ENCODE measurements at regions not wholly inside any gene's neighbourhood (a gene's known extent, or its start where the extent isn't known, plus 50 kb on each side); places are given as distances from the start of the nearest gene placed in this dataset.

DNA sequence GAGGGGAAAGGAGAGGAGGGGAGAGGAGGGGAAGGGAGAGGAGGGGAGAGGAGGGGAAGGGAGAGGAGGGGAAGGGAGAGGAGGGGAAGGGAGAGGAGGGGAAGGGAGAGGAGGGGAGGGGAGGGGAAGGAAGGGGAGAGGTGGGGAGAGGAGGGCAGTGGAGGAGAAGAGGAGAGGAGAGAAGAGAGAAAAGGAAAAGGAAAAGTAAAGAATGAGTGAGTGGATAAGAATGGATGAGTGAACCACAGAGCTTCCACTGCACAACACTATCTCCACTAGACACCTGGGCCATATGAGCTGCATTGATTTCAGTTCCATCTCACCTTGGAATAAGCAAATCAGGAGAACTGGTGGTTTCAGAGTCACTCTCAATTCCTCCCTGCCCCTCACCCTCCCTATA is 204.1 kb upstream of the TOX3 start:
- ChIA-PET CTCF (no interaction called here), POLR2A (ENCODE audit: unreplicated experiment) (no interaction called here)
- Histone ChIP-seq H3K9me3 (ENCODE audit: insufficient read depth, low read depth) (no peaks in the 10 kb centered on the region), H3K4me2 (no peak overlapping the region), H3F3A (ENCODE audit: insufficient read depth, low read depth) (peaks cover 6% of the 10 kb centered on the region; the same call in 1 of the 2 replicates), H3K4me3 (no peak overlapping the region), H3K9me2 (ENCODE audit: insufficient read depth) (no peaks in the 10 kb centered on the region), H3K27ac (no peak overlapping the region), H3K79me2 (ENCODE audit: low read depth) (no peaks in the 10 kb centered on the region), H3K36me3 (ENCODE audit: low read depth) (no peaks in the 10 kb centered on the region), H4K20me1 (ENCODE audit: insufficient read depth) (no peaks in the 10 kb centered on the region), H3K4me1 (replicated peaks; ENCODE audit: insufficient read depth) (no peaks in the 10 kb centered on the region), H2AFZ (no peak overlapping the region), H3K27me3 (ENCODE audit: insufficient read depth, low read depth) (no peaks in the 10 kb centered on the region)
- no TSS peak for BruUV-seq (replicated peaks)
- no peak for DNase-seq
- TF ChIP-seq, protein P1, sequence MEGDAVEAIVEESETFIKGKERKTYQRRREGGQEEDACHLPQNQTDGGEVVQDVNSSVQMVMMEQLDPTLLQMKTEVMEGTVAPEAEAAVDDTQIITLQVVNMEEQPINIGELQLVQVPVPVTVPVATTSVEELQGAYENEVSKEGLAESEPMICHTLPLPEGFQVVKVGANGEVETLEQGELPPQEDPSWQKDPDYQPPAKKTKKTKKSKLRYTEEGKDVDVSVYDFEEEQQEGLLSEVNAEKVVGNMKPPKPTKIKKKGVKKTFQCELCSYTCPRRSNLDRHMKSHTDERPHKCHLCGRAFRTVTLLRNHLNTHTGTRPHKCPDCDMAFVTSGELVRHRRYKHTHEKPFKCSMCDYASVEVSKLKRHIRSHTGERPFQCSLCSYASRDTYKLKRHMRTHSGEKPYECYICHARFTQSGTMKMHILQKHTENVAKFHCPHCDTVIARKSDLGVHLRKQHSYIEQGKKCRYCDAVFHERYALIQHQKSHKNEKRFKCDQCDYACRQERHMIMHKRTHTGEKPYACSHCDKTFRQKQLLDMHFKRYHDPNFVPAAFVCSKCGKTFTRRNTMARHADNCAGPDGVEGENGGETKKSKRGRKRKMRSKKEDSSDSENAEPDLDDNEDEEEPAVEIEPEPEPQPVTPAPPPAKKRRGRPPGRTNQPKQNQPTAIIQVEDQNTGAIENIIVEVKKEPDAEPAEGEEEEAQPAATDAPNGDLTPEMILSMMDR (conservative IDR thresholded peaks at IDR 0.05), result no peak
- TF ChIP-seq EZH2 (IDR thresholded peaks at IDR 0.05; ENCODE audit: low read depth), result no peak
- intact Hi-C loops (cut with micrococcal nuclease; ENCODE audit: unreplicated experiment), result no loop called here

DNA sequence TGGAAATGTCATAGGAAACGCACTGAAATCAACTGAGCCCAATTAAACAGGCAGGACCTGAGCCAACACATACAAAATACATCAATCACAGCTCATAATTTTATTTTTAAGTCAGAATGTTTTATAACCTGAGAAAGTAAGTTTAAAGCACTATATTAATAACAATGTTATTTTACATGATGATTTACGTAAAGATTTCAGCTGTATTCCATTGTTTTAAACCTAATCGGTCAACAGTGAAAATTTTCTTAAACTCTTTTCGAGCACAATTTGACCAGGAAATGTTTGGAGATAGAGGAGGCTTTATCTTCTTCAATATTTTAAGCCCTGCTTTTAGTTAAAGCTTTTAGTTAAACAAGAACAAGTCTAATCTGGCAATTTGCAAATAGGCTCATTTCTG is 201.8 kb upstream of the TOX3 start:
- Histone ChIP-seq H4K20me1 (ENCODE audit: insufficient read depth) (no peaks in the 10 kb centered on the region), H3K27me3 (ENCODE audit: insufficient read depth, low read depth) (no peaks in the 10 kb centered on the region), H3K4me2 (no peak overlapping the region), H3K9me2 (ENCODE audit: insufficient read depth) (no peaks in the 10 kb centered on the region), H3K4me1 (replicated peaks; ENCODE audit: insufficient read depth) (no peaks in the 10 kb centered on the region), H3K79me2 (ENCODE audit: low read depth) (no peaks in the 10 kb centered on the region), H2AFZ (no peak overlapping the region), H3K9me3 (ENCODE audit: insufficient read depth, low read depth) (no peaks in the 10 kb centered on the region), H3K4me3 (no peak overlapping the region), H3K36me3 (ENCODE audit: low read depth) (no peaks in the 10 kb centered on the region), H3F3A (ENCODE audit: insufficient read depth, low read depth) (no peaks in the 10 kb centered on the region), H3K27ac (no peak overlapping the region)
- intact Hi-C loops (cut with micrococcal nuclease; ENCODE audit: unreplicated experiment), result no loop called here
- POLR2A ChIA-PET (ENCODE audit: unreplicated experiment), result no interaction called here
- no peak for DNase-seq
- CTCF ChIA-PET, result interaction anchor here (0.6 kb wide), 1 partner anchor 616 kb away, joined by 3 read pairs; no protein-coding TSS in a partner anchor
- no peak for TF ChIP-seq EZH2 (IDR thresholded peaks at IDR 0.05; ENCODE audit: low read depth)
- TF ChIP-seq, protein P1 (conservative IDR thresholded peaks at IDR 0.05), result no peak
- no TSS peak for BruUV-seq (replicated peaks)

DNA sequence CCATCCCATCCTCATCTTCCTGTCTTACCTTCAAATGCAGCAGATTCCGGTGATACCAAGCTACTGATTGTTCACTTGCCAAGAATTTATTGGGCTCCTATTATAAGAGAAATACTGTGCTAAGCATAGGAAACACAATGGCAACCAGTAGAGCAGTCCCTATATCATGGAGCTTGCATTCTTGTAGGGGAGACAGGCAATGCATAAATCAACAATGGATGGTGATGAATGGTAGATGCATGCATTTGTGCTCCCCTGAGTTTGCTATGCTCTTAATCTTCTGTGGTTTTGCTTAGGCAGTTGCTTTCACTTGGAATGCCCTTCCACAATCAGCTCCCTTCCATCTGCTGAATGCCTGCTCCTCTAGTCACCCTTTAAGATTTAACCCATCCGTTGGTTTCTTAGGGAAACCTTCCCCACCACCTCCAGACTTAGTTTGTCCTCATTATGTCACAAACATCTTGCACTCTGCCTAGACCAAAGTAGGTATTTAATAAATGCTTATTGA is 200.2 kb upstream of the TOX3 start:
- Histone ChIP-seq H3K4me3 (no peak overlapping the region), H3K27me3 (ENCODE audit: insufficient read depth, low read depth) (no peaks in the 10 kb centered on the region), H3K27ac (no peak overlapping the region), H2AFZ (no peak overlapping the region), H3K79me2 (ENCODE audit: low read depth) (no peaks in the 10 kb centered on the region), H3F3A (ENCODE audit: insufficient read depth, low read depth) (no peaks in the 10 kb centered on the region), H3K36me3 (ENCODE audit: low read depth) (no peaks in the 10 kb centered on the region), H3K4me2 (no peak overlapping the region), H3K4me1 (replicated peaks; ENCODE audit: insufficient read depth) (no peaks in the 10 kb centered on the region), H4K20me1 (ENCODE audit: insufficient read depth) (no peaks in the 10 kb centered on the region), H3K9me2 (ENCODE audit: insufficient read depth) (no peaks in the 10 kb centered on the region), H3K9me3 (ENCODE audit: insufficient read depth, low read depth) (no peaks in the 10 kb centered on the region)
- no TSS peak for BruUV-seq (replicated peaks)
- TF ChIP-seq EZH2 (IDR thresholded peaks at IDR 0.05; ENCODE audit: low read depth), result no peak
- TF ChIP-seq, protein P1 (conservative IDR thresholded peaks at IDR 0.05), result no peak
- ChIA-PET POLR2A (ENCODE audit: unreplicated experiment) (no interaction called here), CTCF (no interaction called here)
- DNase-seq, result no peak
- intact Hi-C loops (cut with micrococcal nuclease; ENCODE audit: unreplicated experiment), result no loop called here

Data from PC-9 (cell line).